Erythroblast (primary cell): ENCODE measurements at regions not wholly inside any gene's neighbourhood (a gene's known extent, or its start where the extent isn't known, plus 50 kb on each side); places are given as distances from the start of the nearest gene placed in this dataset.
"Not testable (repeated sequence)": the region's sequence is repeated elsewhere in the genome, so short reads cannot be mapped to it uniquely, and the experiment has no call there.

ENCODE experiments used
- GATA1 ChIP-seq: IDR thresholded peaks from 2 replicates; pipeline ENCODE4 v1.6.1; 2011; ENCODE audit warnings: low read depth, mild to moderate bottlenecking, control low read depth, low read length, moderate library complexity
- POLR2A ChIP-seq: IDR thresholded peaks from 2 replicates; pipeline ENCODE4 v1.6.1; 2011; ENCODE audit warnings: mild to moderate bottlenecking, low read length

GRCh38 chr15:31656915-31657314, 330.3 kb downstream of the KLF13 start:
- not testable (repeated sequence) for TF ChIP-seq POLR2A, GATA1
